ENCODE measurements at regions not wholly inside any gene's neighbourhood (a gene's known extent, or its start where the extent isn't known, plus 50 kb on each side); places are given as distances from the start of the nearest gene placed in this dataset.
"Not testable (repeated sequence)": the region's sequence is repeated elsewhere in the genome, so short reads cannot be mapped to it uniquely, and the experiment has no call there.

- no peaks in the 10 kb centered on the region for H3K9me3 ChIP-seq (ENCODE audit: control insufficient read depth, insufficient read depth, low read length)
- ATAC-seq: no peak
- H3K4me3 Mint-ChIP-seq: no peak overlapping the region
- H3K27ac ChIP-seq (ENCODE audit: low read length): no peak overlapping the region
- no peak for DNase-seq
- no peaks in the 10 kb centered on the region for H3K4me1 ChIP-seq (ENCODE audit: control insufficient read depth, insufficient read depth, low read length)
- H3K27me3 ChIP-seq (ENCODE audit: control insufficient read depth, insufficient read depth, low read length): no peaks in the 10 kb centered on the region
- peaks cover 12% of the 10 kb centered on the region for H3K36me3 Mint-ChIP-seq
- H3K36me3 ChIP-seq (ENCODE audit: control insufficient read depth, insufficient read depth, low read length): no peaks in the 10 kb centered on the region
- intact Hi-C loops (cut with micrococcal nuclease): no loop called here
- H3K27ac Mint-ChIP-seq: no peak overlapping the region
- no peaks in the 10 kb centered on the region for H3K27me3 Mint-ChIP-seq (ENCODE audit: low read depth in 2 of 2)
- no peak overlapping the region for H3K4me3 ChIP-seq (ENCODE audit: low read length)
- H3K9me3 Mint-ChIP-seq: peaks cover 7 to 12% of the 10 kb centered on the region in 2 donors
- no peaks in the 10 kb centered on the region for H3K4me1 Mint-ChIP-seq
- TF ChIP-seq CTCF (IDR thresholded peaks at IDR 0.05): no peak
Measured at GRCh38 chr4:135921081-135921480, 1611.2 kb downstream of the PCDH18 start.

GRCh38 chr4:135917011-135917410 is 1615.3 kb downstream of the PCDH18 start:
- TF ChIP-seq CTCF (IDR thresholded peaks at IDR 0.05): no peak
- no peak overlapping the region for H3K27ac ChIP-seq (ENCODE audit: low read length)
- no peaks in the 10 kb centered on the region for H3K4me1 ChIP-seq (ENCODE audit: control insufficient read depth, insufficient read depth, low read length)
- H3K36me3 ChIP-seq (ENCODE audit: control insufficient read depth, insufficient read depth, low read length): no peaks in the 10 kb centered on the region
- H3K9me3 ChIP-seq (ENCODE audit: control insufficient read depth, insufficient read depth, low read length): no peaks in the 10 kb centered on the region
- peaks cover 4 to 6% of the 10 kb centered on the region in 2 donors for H3K9me3 Mint-ChIP-seq
- intact Hi-C loops (cut with micrococcal nuclease): no loop called here
- no peaks in the 10 kb centered on the region for H3K36me3 Mint-ChIP-seq
- DNase-seq (no peak), ATAC-seq (no peak)
- no peaks in the 10 kb centered on the region for H3K27me3 Mint-ChIP-seq (ENCODE audit: low read depth in 2 of 2)
- WGBS (ENCODE audit: insufficient coverage): no CpG with 5 or more reads among the region's 1 CpG
- H3K4me1 Mint-ChIP-seq: no peaks in the 10 kb centered on the region
- H3K27ac Mint-ChIP-seq: no peak overlapping the region
- H3K27me3 ChIP-seq (ENCODE audit: control insufficient read depth, insufficient read depth, low read length): no peaks in the 10 kb centered on the region
- H3K4me3 ChIP-seq (ENCODE audit: low read length): no peak overlapping the region
- no peak overlapping the region for H3K4me3 Mint-ChIP-seq

DNA sequence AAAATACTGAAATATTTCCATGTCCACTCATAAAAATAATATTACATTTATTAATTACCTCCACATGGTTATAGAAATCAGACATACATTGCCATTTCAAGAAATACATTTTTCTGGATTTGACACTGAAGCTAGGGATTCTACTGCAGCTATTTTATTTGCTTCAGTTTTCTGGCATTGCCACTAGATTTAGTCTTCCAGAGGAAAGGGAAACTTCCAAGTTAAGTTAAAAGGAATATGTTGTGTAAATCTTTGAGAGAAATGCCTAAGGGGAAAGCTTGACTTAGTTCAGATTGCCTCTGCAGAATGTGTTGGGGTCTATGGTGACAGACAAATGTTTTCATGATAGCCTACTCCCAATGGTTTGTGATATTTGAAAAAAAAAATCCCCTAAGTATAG is 1631.3 kb downstream of the PCDH18 start:
- DNase-seq: no peak
- no peaks in the 10 kb centered on the region for H3K4me1 Mint-ChIP-seq
- intact Hi-C loops (cut with micrococcal nuclease): no loop called here
- H3K9me3 Mint-ChIP-seq: peaks cover 15 to 25% of the 10 kb centered on the region in 2 donors
- no peak overlapping the region for H3K4me3 Mint-ChIP-seq
- no peaks in the 10 kb centered on the region for H3K27me3 ChIP-seq (ENCODE audit: control insufficient read depth, insufficient read depth, low read length)
- no peak for ATAC-seq
- no peaks in the 10 kb centered on the region for H3K4me1 ChIP-seq (ENCODE audit: control insufficient read depth, insufficient read depth, low read length)
- H3K27ac ChIP-seq (ENCODE audit: low read length): no peak overlapping the region
- no peak for TF ChIP-seq CTCF (IDR thresholded peaks at IDR 0.05)
- H3K27ac Mint-ChIP-seq: no peak overlapping the region
- peaks cover 3% of the 10 kb centered on the region for H3K9me3 ChIP-seq (ENCODE audit: control insufficient read depth, insufficient read depth, low read length)
- no peaks in the 10 kb centered on the region for H3K36me3 ChIP-seq (ENCODE audit: control insufficient read depth, insufficient read depth, low read length)
- no peak overlapping the region for H3K4me3 ChIP-seq (ENCODE audit: low read length)
- H3K36me3 Mint-ChIP-seq: no peaks in the 10 kb centered on the region
- H3K27me3 Mint-ChIP-seq (ENCODE audit: low read depth in 2 of 2): no peaks in the 10 kb centered on the region

DNA sequence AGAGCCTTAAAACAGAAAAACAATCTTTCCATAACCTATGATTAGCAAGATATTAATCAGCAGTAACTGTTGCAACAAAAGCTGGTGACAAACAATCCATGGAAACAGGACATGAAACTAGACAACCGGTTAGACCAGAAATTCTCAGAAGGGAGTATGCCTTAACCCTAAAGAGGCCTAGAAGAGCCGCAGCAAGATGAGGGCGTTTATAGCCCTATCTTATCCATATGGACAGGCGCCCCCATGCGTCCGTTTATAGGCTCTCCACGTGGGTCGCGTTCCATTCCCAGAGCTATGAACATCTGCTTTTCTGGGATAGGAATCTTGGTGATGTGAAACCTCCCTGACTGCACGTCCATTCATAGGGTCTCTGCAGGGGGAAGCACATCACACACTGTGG is 1662.7 kb upstream of the PABPC4L start:
- H3K27ac ChIP-seq (ENCODE audit: low read length); H3K36me3 ChIP-seq (ENCODE audit: control insufficient read depth, insufficient read depth, low read length); H3K4me3 ChIP-seq (ENCODE audit: low read length); intact Hi-C loops (cut with micrococcal nuclease); H3K4me1 ChIP-seq (ENCODE audit: control insufficient read depth, insufficient read depth, low read length); DNase-seq; H3K27me3 ChIP-seq (ENCODE audit: control insufficient read depth, insufficient read depth, low read length); H3K9me3 ChIP-seq (ENCODE audit: control insufficient read depth, insufficient read depth, low read length); H3K4me3 Mint-ChIP-seq; H3K4me1 Mint-ChIP-seq; ATAC-seq; H3K27me3 Mint-ChIP-seq (ENCODE audit: low read depth in 2 of 2); H3K36me3 Mint-ChIP-seq; H3K27ac Mint-ChIP-seq: not testable (repeated sequence)
- H3K9me3 Mint-ChIP-seq: peaks cover 7 to 11% of the 10 kb centered on the region in 2 donors
- WGBS (ENCODE audit: insufficient coverage): 61% methylated on average over 8 of the region's 10 CpGs

All from natural killer cell (primary cell).